ENCODE measurements at regions not wholly inside any gene's neighbourhood (a gene's known extent, or its start where the extent isn't known, plus 50 kb on each side); places are given as distances from the start of the nearest gene placed in this dataset.

- no peaks in the 10 kb centered on the region for H3K4me1 Mint-ChIP-seq (ENCODE audit: low read depth)
- H3K9me3 Mint-ChIP-seq: no peaks in the 10 kb centered on the region
- intact Hi-C loops (cut with micrococcal nuclease): no loop called here
- H3K27me3 Mint-ChIP-seq (ENCODE audit: insufficient read depth): peaks cover 23% of the 10 kb centered on the region
- no peak overlapping the region for H3K27ac Mint-ChIP-seq
- H3K36me3 Mint-ChIP-seq (ENCODE audit: low read depth): no peaks in the 10 kb centered on the region
- H3K4me3 Mint-ChIP-seq: no peak overlapping the region
- DNase-seq (ENCODE audit: low spot score): no peak
Measured at GRCh38 chr5:69030358-69031062, 63.3 kb upstream of the SLC30A5 start.

- Mint-ChIP-seq H3K27me3 (ENCODE audit: insufficient read depth) (peaks cover 23% of the 10 kb centered on the region), H3K9me3 (no peaks in the 10 kb centered on the region), H3K36me3 (ENCODE audit: low read depth) (no peaks in the 10 kb centered on the region), H3K4me1 (ENCODE audit: low read depth) (no peaks in the 10 kb centered on the region), H3K27ac (no peak overlapping the region), H3K4me3 (no peak overlapping the region)
- intact Hi-C loops (cut with micrococcal nuclease): no loop called here
- DNase-seq (ENCODE audit: low spot score): no peak
Measured at GRCh38 chr5:69032009-69032408, 61.8 kb upstream of the SLC30A5 start.

- intact Hi-C loops (cut with micrococcal nuclease): no loop called here
- no peaks in the 10 kb centered on the region for H3K9me3 Mint-ChIP-seq
- DNase-seq (ENCODE audit: low spot score): no peak
- H3K27ac Mint-ChIP-seq: no peak overlapping the region
- no peak overlapping the region for H3K4me3 Mint-ChIP-seq
- H3K4me1 Mint-ChIP-seq (ENCODE audit: low read depth): no peaks in the 10 kb centered on the region
- no peaks in the 10 kb centered on the region for H3K36me3 Mint-ChIP-seq (ENCODE audit: low read depth)
- H3K27me3 Mint-ChIP-seq (ENCODE audit: insufficient read depth): peaks cover 17% of the 10 kb centered on the region
Measured at GRCh38 chr5:69033690-69034089, 60.1 kb upstream of the SLC30A5 start.

- no peak overlapping the region for H3K4me3 Mint-ChIP-seq
- no peaks in the 10 kb centered on the region for H3K4me1 Mint-ChIP-seq (ENCODE audit: low read depth)
- intact Hi-C loops (cut with micrococcal nuclease): no loop called here
- DNase-seq (ENCODE audit: low spot score): no peak
- H3K27me3 Mint-ChIP-seq (ENCODE audit: insufficient read depth): peaks cover 16% of the 10 kb centered on the region
- no peaks in the 10 kb centered on the region for H3K36me3 Mint-ChIP-seq (ENCODE audit: low read depth)
- no peak overlapping the region for H3K27ac Mint-ChIP-seq
- no peaks in the 10 kb centered on the region for H3K9me3 Mint-ChIP-seq
Measured at GRCh38 chr5:69034898-69035297, 58.9 kb upstream of the SLC30A5 start.

GRCh38 chr5:69035665-69036064, 58.1 kb upstream of the SLC30A5 start:
- Mint-ChIP-seq H3K4me1 (ENCODE audit: low read depth) (no peaks in the 10 kb centered on the region), H3K36me3 (ENCODE audit: low read depth) (no peaks in the 10 kb centered on the region), H3K4me3 (no peak overlapping the region), H3K9me3 (no peaks in the 10 kb centered on the region), H3K27ac (no peak overlapping the region), H3K27me3 (ENCODE audit: insufficient read depth) (peaks cover 12% of the 10 kb centered on the region)
- intact Hi-C loops (cut with micrococcal nuclease): no loop called here
- DNase-seq (ENCODE audit: low spot score): no peak

- H3K27me3 Mint-ChIP-seq (ENCODE audit: insufficient read depth): peaks cover 4% of the 10 kb centered on the region
- H3K4me1 Mint-ChIP-seq (ENCODE audit: low read depth): peaks cover 2% of the 10 kb centered on the region
- H3K9me3 Mint-ChIP-seq: no peaks in the 10 kb centered on the region
- H3K27ac Mint-ChIP-seq: no peak overlapping the region
- DNase-seq (ENCODE audit: low spot score): no peak
- intact Hi-C loops (cut with micrococcal nuclease): no loop called here
- H3K36me3 Mint-ChIP-seq (ENCODE audit: low read depth): no peaks in the 10 kb centered on the region
- no peak overlapping the region for H3K4me3 Mint-ChIP-seq
Measured at GRCh38 chr5:69038539-69038938, 55.3 kb upstream of the SLC30A5 start.

- Mint-ChIP-seq H3K9me3 (no peaks in the 10 kb centered on the region), H3K4me1 (ENCODE audit: low read depth) (peaks cover 5% of the 10 kb centered on the region), H3K4me3 (no peak overlapping the region), H3K27ac (no peak overlapping the region), H3K36me3 (ENCODE audit: low read depth) (no peaks in the 10 kb centered on the region), H3K27me3 (ENCODE audit: insufficient read depth) (peaks cover 4% of the 10 kb centered on the region)
- intact Hi-C loops (cut with micrococcal nuclease): no loop called here
- no peak for DNase-seq (ENCODE audit: low spot score)
Measured at GRCh38 chr5:69039829-69040228, 54.0 kb upstream of the SLC30A5 start.

- peaks cover 3% of the 10 kb centered on the region for H3K27me3 Mint-ChIP-seq (ENCODE audit: insufficient read depth)
- H3K9me3 Mint-ChIP-seq: no peaks in the 10 kb centered on the region
- no peak overlapping the region for H3K27ac Mint-ChIP-seq
- DNase-seq (ENCODE audit: low spot score): no peak
- H3K36me3 Mint-ChIP-seq (ENCODE audit: low read depth): no peaks in the 10 kb centered on the region
- no peak overlapping the region for H3K4me3 Mint-ChIP-seq
- intact Hi-C loops (cut with micrococcal nuclease): loop anchor here (1.0 to 2.0 kb wide), 2 partner anchors 292 to 326 kb away; partner anchors contain the start of genes AK6, RAD17 and TAF9
- peaks cover 5% of the 10 kb centered on the region for H3K4me1 Mint-ChIP-seq (ENCODE audit: low read depth)
Measured at GRCh38 chr5:69042500-69042899, 51.3 kb upstream of the SLC30A5 start.

- intact Hi-C loops (cut with micrococcal nuclease): loop anchor here (1.0 to 2.0 kb wide), 4 partner anchors 50 to 326 kb away; partner anchors contain the start of genes AK6, CCNB1, RAD17 and TAF9
- Mint-ChIP-seq H3K4me1 (ENCODE audit: low read depth) (peaks cover 5% of the 10 kb centered on the region), H3K36me3 (ENCODE audit: low read depth) (no peaks in the 10 kb centered on the region), H3K9me3 (no peaks in the 10 kb centered on the region), H3K27me3 (ENCODE audit: insufficient read depth) (peaks cover 3% of the 10 kb centered on the region), H3K27ac (peak overlapping the region; percentile 56), H3K4me3 (peak overlapping the region; percentile 84)
- DNase-seq (ENCODE audit: low spot score): peak; percentile 75
Measured at GRCh38 chr5:69042915-69043654, 50.7 kb upstream of the SLC30A5 start.

GRCh38 chr5:69043655-69043996, 50.2 kb upstream of the SLC30A5 start:
- intact Hi-C loops (cut with micrococcal nuclease): loop anchor here (1.0 to 2.0 kb wide), 3 partner anchors 50 to 325 kb away; partner anchors contain the start of genes AK6, CCNB1, RAD17 and TAF9
- H3K4me3 Mint-ChIP-seq: peak overlapping the region; percentile 20
- H3K27me3 Mint-ChIP-seq (ENCODE audit: insufficient read depth): peaks cover 3% of the 10 kb centered on the region
- H3K4me1 Mint-ChIP-seq (ENCODE audit: low read depth): peaks cover 5% of the 10 kb centered on the region
- no peak for DNase-seq (ENCODE audit: low spot score)
- H3K9me3 Mint-ChIP-seq: no peaks in the 10 kb centered on the region
- H3K27ac Mint-ChIP-seq: no peak overlapping the region
- no peaks in the 10 kb centered on the region for H3K36me3 Mint-ChIP-seq (ENCODE audit: low read depth)
